ENCODE measurements at regions not wholly inside any gene's neighbourhood (a gene's known extent, or its start where the extent isn't known, plus 50 kb on each side); places are given as distances from the start of the nearest gene placed in this dataset.
"Not testable (repeated sequence)": the region's sequence is repeated elsewhere in the genome, so short reads cannot be mapped to it uniquely, and the experiment has no call there.

DNA sequence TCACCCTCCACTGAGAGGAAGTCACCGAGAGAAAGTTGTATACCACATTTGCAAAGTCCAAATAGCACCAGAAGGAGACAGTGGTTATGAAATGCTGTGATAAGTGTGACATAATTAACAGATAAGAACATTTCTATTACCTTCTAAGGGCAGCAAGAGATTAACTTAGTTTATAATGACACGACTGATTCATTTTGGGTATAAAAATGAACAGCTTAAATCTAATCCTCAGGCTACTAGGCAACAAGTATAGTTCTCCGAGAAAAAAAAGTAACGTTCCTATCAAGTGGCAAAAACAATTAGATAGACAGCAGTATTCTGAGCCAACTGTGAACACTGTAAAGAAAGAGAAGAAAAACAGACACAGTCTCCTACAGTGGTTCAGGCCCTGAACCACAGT lies 431.2 kb upstream of the GRAMD2B start:
- no peaks in the 10 kb centered on the region for H3K36me3 ChIP-seq (ENCODE audit: control insufficient read depth, insufficient read depth, low read length)
- TF ChIP-seq, protein P1, sequence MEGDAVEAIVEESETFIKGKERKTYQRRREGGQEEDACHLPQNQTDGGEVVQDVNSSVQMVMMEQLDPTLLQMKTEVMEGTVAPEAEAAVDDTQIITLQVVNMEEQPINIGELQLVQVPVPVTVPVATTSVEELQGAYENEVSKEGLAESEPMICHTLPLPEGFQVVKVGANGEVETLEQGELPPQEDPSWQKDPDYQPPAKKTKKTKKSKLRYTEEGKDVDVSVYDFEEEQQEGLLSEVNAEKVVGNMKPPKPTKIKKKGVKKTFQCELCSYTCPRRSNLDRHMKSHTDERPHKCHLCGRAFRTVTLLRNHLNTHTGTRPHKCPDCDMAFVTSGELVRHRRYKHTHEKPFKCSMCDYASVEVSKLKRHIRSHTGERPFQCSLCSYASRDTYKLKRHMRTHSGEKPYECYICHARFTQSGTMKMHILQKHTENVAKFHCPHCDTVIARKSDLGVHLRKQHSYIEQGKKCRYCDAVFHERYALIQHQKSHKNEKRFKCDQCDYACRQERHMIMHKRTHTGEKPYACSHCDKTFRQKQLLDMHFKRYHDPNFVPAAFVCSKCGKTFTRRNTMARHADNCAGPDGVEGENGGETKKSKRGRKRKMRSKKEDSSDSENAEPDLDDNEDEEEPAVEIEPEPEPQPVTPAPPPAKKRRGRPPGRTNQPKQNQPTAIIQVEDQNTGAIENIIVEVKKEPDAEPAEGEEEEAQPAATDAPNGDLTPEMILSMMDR (IDR thresholded peaks at IDR 0.05): no peak
- H3K4me1 ChIP-seq (ENCODE audit: control insufficient read depth, insufficient read depth, low read length): no peaks in the 10 kb centered on the region
- intact Hi-C loops (cut with micrococcal nuclease): no loop called here
- H3K9me3 ChIP-seq (ENCODE audit: control insufficient read depth, insufficient read depth, low read length): no peaks in the 10 kb centered on the region
- Mint-ChIP-seq H3K27ac (no peak overlapping the region), H3K4me3 (no peak overlapping the region), H3K4me1 (no peaks in the 10 kb centered on the region), H3K9me3 (peaks cover 6 to 9% of the 10 kb centered on the region in 2 donors), H3K27me3 (ENCODE audit: low read depth in 2 of 2) (no peaks in the 10 kb centered on the region), H3K36me3 (no peaks in the 10 kb centered on the region)
- WGBS (ENCODE audit: insufficient coverage): 90% methylated on average over 3 of the region's 4 CpGs
- no peaks in the 10 kb centered on the region for H3K27me3 ChIP-seq (ENCODE audit: control insufficient read depth, insufficient read depth, low read length)
- DNase-seq (no peak), ATAC-seq (no peak)
- no peak overlapping the region for H3K27ac ChIP-seq (ENCODE audit: low read length)
- no peak overlapping the region for H3K4me3 ChIP-seq (ENCODE audit: low read length)

DNA sequence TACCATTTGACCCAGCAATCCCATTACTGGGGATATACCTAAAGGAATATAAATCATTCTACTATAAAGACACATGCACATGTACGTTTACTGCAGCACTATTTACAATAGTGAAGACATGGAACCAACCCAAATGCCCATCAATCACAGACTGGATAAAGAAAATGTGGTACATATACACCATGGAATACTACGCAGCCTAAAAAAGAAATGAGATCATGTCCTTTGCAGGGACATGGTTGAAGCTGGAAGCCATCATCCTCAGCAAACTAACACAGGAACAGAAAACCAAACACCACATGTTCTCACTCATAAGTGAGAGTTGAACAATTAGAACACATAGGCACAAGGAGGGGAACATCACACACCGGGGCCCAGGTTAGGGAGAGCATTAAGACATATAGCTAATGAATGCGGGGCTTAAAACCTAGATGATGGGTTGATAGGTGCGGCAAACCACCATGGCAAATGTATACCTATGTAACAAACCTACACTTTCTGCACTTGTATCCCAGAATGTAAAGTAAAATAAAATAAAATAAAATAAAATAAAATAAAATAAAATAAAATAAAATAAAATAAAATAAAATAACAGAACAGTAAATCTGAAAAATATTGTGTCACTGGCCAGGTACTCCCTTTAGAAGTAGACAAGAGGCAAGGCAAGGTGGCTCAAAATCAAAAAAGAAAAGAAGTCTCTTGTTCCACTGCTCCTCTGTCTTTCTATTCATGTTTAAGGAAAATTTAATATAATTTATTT lies 423.8 kb upstream of the GRAMD2B start:
- H3K4me3 ChIP-seq (ENCODE audit: low read length); H3K27ac Mint-ChIP-seq; H3K4me1 Mint-ChIP-seq; DNase-seq; intact Hi-C loops (cut with micrococcal nuclease); H3K9me3 ChIP-seq (ENCODE audit: control insufficient read depth, insufficient read depth, low read length); H3K4me3 Mint-ChIP-seq; H3K27ac ChIP-seq (ENCODE audit: low read length); H3K4me1 ChIP-seq (ENCODE audit: control insufficient read depth, insufficient read depth, low read length); ATAC-seq; H3K27me3 ChIP-seq (ENCODE audit: control insufficient read depth, insufficient read depth, low read length); H3K9me3 Mint-ChIP-seq; H3K27me3 Mint-ChIP-seq (ENCODE audit: low read depth in 2 of 2); H3K36me3 Mint-ChIP-seq; H3K36me3 ChIP-seq (ENCODE audit: control insufficient read depth, insufficient read depth, low read length): not testable (repeated sequence)
- WGBS (ENCODE audit: insufficient coverage): 90% methylated on average over 2 of the region's 5 CpGs

DNA sequence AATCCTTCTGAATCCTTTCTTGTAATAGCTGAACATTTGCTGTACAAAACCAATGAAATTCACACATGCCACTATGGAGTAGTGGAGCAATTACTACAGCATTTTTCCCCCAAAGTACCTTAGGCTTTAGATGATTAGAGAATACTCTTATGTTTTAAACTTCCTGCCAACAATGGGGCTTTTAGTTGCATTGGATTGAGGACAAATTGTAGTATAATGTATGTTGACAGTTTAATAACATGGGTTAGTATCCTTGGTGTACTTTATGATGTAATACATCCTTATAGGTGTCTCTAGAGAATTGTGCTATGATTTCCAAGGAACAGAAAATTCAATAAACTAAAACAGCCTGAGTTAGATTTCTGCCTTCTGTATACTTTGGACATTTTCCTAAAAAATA lies 422.7 kb upstream of the GRAMD2B start:
- intact Hi-C loops (cut with micrococcal nuclease): no loop called here
- Histone ChIP-seq H3K4me3 (ENCODE audit: low read length) (no peak overlapping the region), H3K36me3 (ENCODE audit: control insufficient read depth, insufficient read depth, low read length) (no peaks in the 10 kb centered on the region), H3K27ac (ENCODE audit: low read length) (no peak overlapping the region), H3K27me3 (ENCODE audit: control insufficient read depth, insufficient read depth, low read length) (no peaks in the 10 kb centered on the region), H3K9me3 (ENCODE audit: control insufficient read depth, insufficient read depth, low read length) (no peaks in the 10 kb centered on the region), H3K4me1 (ENCODE audit: control insufficient read depth, insufficient read depth, low read length) (no peaks in the 10 kb centered on the region)
- no peaks in the 10 kb centered on the region for H3K27me3 Mint-ChIP-seq (ENCODE audit: low read depth in 2 of 2)
- no peaks in the 10 kb centered on the region for H3K36me3 Mint-ChIP-seq
- H3K4me3 Mint-ChIP-seq: no peak overlapping the region
- no peak overlapping the region for H3K27ac Mint-ChIP-seq
- H3K9me3 Mint-ChIP-seq: peaks cover 2 to 3% of the 10 kb centered on the region in 2 donors
- DNase-seq (no peak), ATAC-seq (no peak)
- TF ChIP-seq, protein P1 (IDR thresholded peaks at IDR 0.05): no peak
- no peaks in the 10 kb centered on the region for H3K4me1 Mint-ChIP-seq

GRCh38 chr5:126002222-126002897 lies 420.8 kb upstream of the GRAMD2B start:
- H3K27me3 Mint-ChIP-seq (ENCODE audit: low read depth in 2 of 2): no peaks in the 10 kb centered on the region
- 87% methylated on average over 5 of the region's 7 CpGs for WGBS (ENCODE audit: insufficient coverage)
- no peak for ATAC-seq
- H3K4me1 Mint-ChIP-seq: no peaks in the 10 kb centered on the region
- Histone ChIP-seq H3K36me3 (ENCODE audit: control insufficient read depth, insufficient read depth, low read length) (no peaks in the 10 kb centered on the region), H3K4me1 (ENCODE audit: control insufficient read depth, insufficient read depth, low read length) (no peaks in the 10 kb centered on the region), H3K27ac (ENCODE audit: low read length) (no peak overlapping the region), H3K27me3 (ENCODE audit: control insufficient read depth, insufficient read depth, low read length) (no peaks in the 10 kb centered on the region), H3K9me3 (ENCODE audit: control insufficient read depth, insufficient read depth, low read length) (no peaks in the 10 kb centered on the region), H3K4me3 (ENCODE audit: low read length) (no peak overlapping the region)
- H3K4me3 Mint-ChIP-seq: no peak overlapping the region
- no peak for DNase-seq
- H3K9me3 Mint-ChIP-seq: peaks cover 2% of the 10 kb centered on the region in 2 donors
- H3K27ac Mint-ChIP-seq: no peak overlapping the region
- intact Hi-C loops (cut with micrococcal nuclease): no loop called here
- no peaks in the 10 kb centered on the region for H3K36me3 Mint-ChIP-seq
- TF ChIP-seq, protein P1 (IDR thresholded peaks at IDR 0.05): no peak

Measured in natural killer cell (primary cell).